HEK293T (cell line): ENCODE measurements at regions not wholly inside any gene's neighbourhood (a gene's known extent, or its start where the extent isn't known, plus 50 kb on each side); places are given as distances from the start of the nearest gene placed in this dataset.

Experiments
- ARNT ChIP-seq: fragments of 450-650 bp; IDR thresholded peaks from 2 replicates; pipeline ENCODE4 v1.6.1; 2017; ENCODE audit warnings: mild to moderate bottlenecking
- ELF4 ChIP-seq: fragments of 450-650 bp; IDR thresholded peaks from 2 replicates; pipeline ENCODE4 v1.6.1; 2017; ENCODE audit warnings: antibody characterized with exemption
- FOXK2 ChIP-seq: fragments of 450-650 bp; IDR thresholded peaks from 2 replicates; pipeline ENCODE4 v1.6.1; 2016; ENCODE audit warnings: mild to moderate bottlenecking
- FOXM1 ChIP-seq: fragments of 450-650 bp; IDR thresholded peaks from 2 replicates; pipeline ENCODE4 v1.6.1; 2017; ENCODE audit warnings: mild to moderate bottlenecking, borderline replicate concordance
- L3MBTL2 ChIP-seq: fragments of 450-650 bp; conservative IDR thresholded peaks from 2 replicates; pipeline ENCODE4 v1.6.1; 2016; ENCODE audit warnings: mild to moderate bottlenecking
- LEF1 ChIP-seq: fragments of 450-650 bp; IDR thresholded peaks from 2 replicates; pipeline ENCODE4 v1.6.1; 2017; ENCODE audit warnings: mild to moderate bottlenecking, borderline replicate concordance
- NFRKB ChIP-seq: fragments of 450-650 bp; IDR thresholded peaks from 2 replicates; pipeline ENCODE4 v1.6.1; 2016; ENCODE audit warnings: mild to moderate bottlenecking, moderate library complexity
- SP1 ChIP-seq: fragments of 450-650 bp; IDR thresholded peaks from 2 replicates; pipeline ENCODE4 v1.6.1; 2017
- SUZ12 ChIP-seq: fragments of 450-650 bp; IDR thresholded peaks from 2 replicates; pipeline ENCODE4 v1.6.1; 2016; ENCODE audit warnings: mild to moderate bottlenecking
- TARDBP ChIP-seq: fragments of 450-650 bp; IDR thresholded peaks from 2 replicates; pipeline ENCODE4 v1.6.1; 2016
- TF ChIP-seq, protein P1 (sequence below): fragments of 450-650 bp; IDR thresholded peaks from 2 replicates; pipeline ENCODE4 v1.6.1; 2016

DNA sequence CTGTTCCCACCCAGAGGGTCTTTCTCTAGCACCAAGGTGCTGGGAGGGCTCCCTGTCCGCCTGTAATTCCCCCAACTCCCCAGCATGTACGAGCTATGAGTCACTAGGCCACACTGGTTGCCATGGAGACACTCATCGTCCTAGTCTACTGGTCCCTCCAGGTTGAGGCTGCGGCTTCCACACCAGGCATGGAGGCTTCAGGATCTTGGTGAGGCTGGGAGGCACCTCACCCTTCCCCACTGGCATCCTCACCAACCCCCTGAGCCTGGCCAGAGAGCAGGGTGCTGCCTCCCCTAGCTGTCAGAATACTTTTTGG, 75.6 kb upstream of the KAZN start:
- TF ChIP-seq SUZ12: no peak
- TF ChIP-seq ARNT: no peak
- TF ChIP-seq, protein P1, sequence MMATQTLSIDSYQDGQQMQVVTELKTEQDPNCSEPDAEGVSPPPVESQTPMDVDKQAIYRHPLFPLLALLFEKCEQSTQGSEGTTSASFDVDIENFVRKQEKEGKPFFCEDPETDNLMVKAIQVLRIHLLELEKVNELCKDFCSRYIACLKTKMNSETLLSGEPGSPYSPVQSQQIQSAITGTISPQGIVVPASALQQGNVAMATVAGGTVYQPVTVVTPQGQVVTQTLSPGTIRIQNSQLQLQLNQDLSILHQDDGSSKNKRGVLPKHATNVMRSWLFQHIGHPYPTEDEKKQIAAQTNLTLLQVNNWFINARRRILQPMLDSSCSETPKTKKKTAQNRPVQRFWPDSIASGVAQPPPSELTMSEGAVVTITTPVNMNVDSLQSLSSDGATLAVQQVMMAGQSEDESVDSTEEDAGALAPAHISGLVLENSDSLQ: no peak
- TF ChIP-seq ELF4: no peak
- no peak for TF ChIP-seq FOXM1
- no peak for TF ChIP-seq FOXK2
- no peak for TF ChIP-seq LEF1
- TF ChIP-seq SP1: no peak
- TF ChIP-seq TARDBP: no peak
- no peak for TF ChIP-seq NFRKB
- TF ChIP-seq L3MBTL2: no peak
